Keratinocyte (primary cell): ENCODE measurements at regions not wholly inside any gene's neighbourhood (a gene's known extent, or its start where the extent isn't known, plus 50 kb on each side); places are given as distances from the start of the nearest gene placed in this dataset.

Experiments
- DNase-seq: peaks from one replicate; pipeline ENCODE4 v3.0.0-alpha.2; 2011; ENCODE audit warnings: low read depth, missing footprints, low spot score
- FAIRE-seq: peaks from 2 replicates; lab custom pipeline; 2011; peaks lifted over from hg19 to GRCh38; lab: Jason Lieb, UNC
- H2AFZ ChIP-seq: 2 replicates; pipeline ENCODE4 v1.6.0; 2012; ENCODE audit warnings: low read length, control low read depth, inconsistent platforms; ENCODE audit not compliant: control insufficient read depth
- H3K27ac ChIP-seq: 2 replicates; pipeline ENCODE4 v1.5.1; 2011; ENCODE audit warnings: low read length; ENCODE audit not compliant: control insufficient read depth, insufficient read depth
- H3K27me3 ChIP-seq: 3 replicates; pipeline ENCODE4 v1.6.0; 2011; ENCODE audit warnings: low read length; ENCODE audit not compliant: control insufficient read depth, insufficient read depth; ENCODE audit errors: extremely low read depth
- H3K36me3 ChIP-seq, 2 experiments: 2 replicates in 1 of 2; 3 replicates in 1 of 2; pipeline ENCODE4 v1.5.1; 2011; ENCODE audit warnings: low read length in 2 of 2, mild to moderate bottlenecking in 1 of 2; ENCODE audit not compliant: control insufficient read depth in 2 of 2, insufficient read depth in 2 of 2; ENCODE audit errors: extremely low read depth in 1 of 2
- H3K4me1 ChIP-seq: 3 replicates; pipeline ENCODE4 v1.5.1; 2011; ENCODE audit warnings: low read length; ENCODE audit not compliant: control insufficient read depth, insufficient read depth; ENCODE audit errors: extremely low read depth
- H3K4me2 ChIP-seq: 3 replicates; pipeline ENCODE4 v1.6.0; 2011; ENCODE audit warnings: low read depth, low read length; ENCODE audit not compliant: control insufficient read depth, insufficient read depth; ENCODE audit errors: extremely low read depth
- H3K4me3 ChIP-seq, 3 experiments: fragments of 200-600 bp in 1 of 3; sonication (generic) in 1 of 3; 2 replicates in 2 of 3; 3 replicates in 1 of 3; pipeline ENCODE4 v1.5.1; 2011 to 2016; ENCODE audit warnings: low read length in 3 of 3, mild to moderate bottlenecking in 3 of 3, control low read depth in 2 of 3, inconsistent platforms in 1 of 3, low read depth in 1 of 3, mixed read lengths in 1 of 3, mixed run types in 1 of 3, moderate library complexity in 1 of 3; ENCODE audit not compliant: control insufficient read depth in 2 of 3, insufficient read depth in 2 of 3; ENCODE audit errors: extremely low read depth in 1 of 3
- H3K79me2 ChIP-seq: 2 replicates; pipeline ENCODE4 v1.6.0; 2012; ENCODE audit warnings: low read length; ENCODE audit not compliant: control insufficient read depth, insufficient read depth
- H3K9ac ChIP-seq: 3 replicates; pipeline ENCODE4 v1.6.0; 2011; ENCODE audit warnings: low read length; ENCODE audit not compliant: control insufficient read depth, insufficient read depth; ENCODE audit errors: extremely low read depth
- H3K9me1 ChIP-seq: 3 replicates; pipeline ENCODE4 v1.6.0; 2011; ENCODE audit warnings: low read length; ENCODE audit not compliant: control insufficient read depth, insufficient read depth; ENCODE audit errors: extremely low read depth
- H3K9me3 ChIP-seq: 2 replicates; pipeline ENCODE4 v1.5.1; 2012; ENCODE audit warnings: low read depth, low read length; ENCODE audit not compliant: control insufficient read depth
- H4K20me1 ChIP-seq: 3 replicates; pipeline ENCODE4 v1.6.0; 2011; ENCODE audit warnings: low read length; ENCODE audit not compliant: control insufficient read depth, insufficient read depth; ENCODE audit errors: extremely low read depth
- CTCF ChIP-seq, 3 experiments: IDR thresholded peaks in 1 of 3; conservative IDR thresholded peaks in 1 of 3; optimal IDR thresholded peaks in 1 of 3; 2 replicates in 2 of 3; 3 replicates in 1 of 3; pipeline versions ENCODE3 to v1.5.1; 2011; ENCODE audit warnings: low read length in 3 of 3, mild to moderate bottlenecking in 3 of 3, moderate library complexity in 2 of 3, control low read depth in 1 of 3, inconsistent platforms in 1 of 3; ENCODE audit not compliant: insufficient read depth in 2 of 3; ENCODE audit errors: extremely low read depth in 1 of 3
- EZH2 ChIP-seq: IDR thresholded peaks from one replicate; pipeline ENCODE4 v1.6.1; 2012; ENCODE audit warnings: inconsistent platforms, mild to moderate bottlenecking, low read length, moderate library complexity
- dilution Hi-C: fragments of 300-500 bp; cut with MboI; formaldehyde crosslinking; loops from one replicate; pipeline ENCODE4 v1.7.0; 2020; ENCODE audit warnings: low sequenced_read_pairs; ENCODE audit not compliant: extremely low pct_ligation_motif_present

DNA sequence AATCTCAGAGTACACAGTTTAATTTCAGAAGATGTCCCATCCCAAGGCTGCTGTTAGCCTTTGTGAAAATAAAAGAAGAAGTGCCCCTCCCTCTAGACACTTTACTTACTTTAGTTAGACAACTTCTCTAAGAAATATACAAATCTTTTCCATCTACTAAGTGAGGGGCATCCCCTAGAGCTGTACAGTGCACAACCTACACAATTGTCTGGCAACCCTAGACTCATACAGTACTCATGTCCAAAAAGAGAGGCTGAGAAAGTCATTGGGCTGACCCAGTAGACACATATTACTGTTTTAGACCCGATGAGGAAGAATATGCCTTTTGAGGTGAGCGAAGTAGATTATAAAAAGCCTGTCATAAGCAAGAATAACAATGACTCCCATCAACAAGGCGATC lies 297.6 kb downstream of the IDS start:
- no peaks in the 10 kb centered on the region for H3K9me1 ChIP-seq
- no peaks in the 10 kb centered on the region for H4K20me1 ChIP-seq
- dilution Hi-C loops, result no loop called here
- H3K36me3 ChIP-seq, result no peaks in the 10 kb centered on the region
- no peaks in the 10 kb centered on the region for H3K27me3 ChIP-seq
- H3K79me2 ChIP-seq, result no peaks in the 10 kb centered on the region
- H3K4me2 ChIP-seq, result no peak overlapping the region
- H3K4me3 ChIP-seq, result no peak overlapping the region
- DNase-seq, result no peak
- no peaks in the 10 kb centered on the region for H3K9me3 ChIP-seq
- H3K9ac ChIP-seq, result no peak overlapping the region
- no peak overlapping the region for H3K27ac ChIP-seq
- TF ChIP-seq EZH2, result no peak
- H2AFZ ChIP-seq, result no peak overlapping the region
- FAIRE-seq, result no peak
- H3K4me1 ChIP-seq, result no peaks in the 10 kb centered on the region

- FAIRE-seq (no peak), DNase-seq (no peak)
- H2AFZ ChIP-seq, result no peak overlapping the region
- no peak overlapping the region for H3K27ac ChIP-seq
- no peaks in the 10 kb centered on the region for H3K9me3 ChIP-seq
- no peaks in the 10 kb centered on the region for H3K9me1 ChIP-seq
- no peaks in the 10 kb centered on the region for H4K20me1 ChIP-seq
- H3K9ac ChIP-seq, result no peak overlapping the region
- H3K27me3 ChIP-seq, result no peaks in the 10 kb centered on the region
- no peak overlapping the region for H3K4me3 ChIP-seq
- dilution Hi-C loops, result no loop called here
- no peaks in the 10 kb centered on the region for H3K79me2 ChIP-seq
- H3K4me2 ChIP-seq, result no peak overlapping the region
- H3K36me3 ChIP-seq, result no peaks in the 10 kb centered on the region
- H3K4me1 ChIP-seq, result no peaks in the 10 kb centered on the region
- TF ChIP-seq CTCF (optimal IDR thresholded peaks at IDR 0.05 in 1 of 3, IDR thresholded peaks at IDR 0.05 in 1 of 3, conservative IDR thresholded peaks at IDR 0.05 in 1 of 3; ENCODE audit: extremely low read depth in 1 of 3, insufficient read depth in 2 of 3, low read length in 3 of 3), result no peak
- TF ChIP-seq EZH2, result no peak
These were observed 299.2 kb downstream of the IDS start for GRCh38 chrX:149205937-149206336.

DNA sequence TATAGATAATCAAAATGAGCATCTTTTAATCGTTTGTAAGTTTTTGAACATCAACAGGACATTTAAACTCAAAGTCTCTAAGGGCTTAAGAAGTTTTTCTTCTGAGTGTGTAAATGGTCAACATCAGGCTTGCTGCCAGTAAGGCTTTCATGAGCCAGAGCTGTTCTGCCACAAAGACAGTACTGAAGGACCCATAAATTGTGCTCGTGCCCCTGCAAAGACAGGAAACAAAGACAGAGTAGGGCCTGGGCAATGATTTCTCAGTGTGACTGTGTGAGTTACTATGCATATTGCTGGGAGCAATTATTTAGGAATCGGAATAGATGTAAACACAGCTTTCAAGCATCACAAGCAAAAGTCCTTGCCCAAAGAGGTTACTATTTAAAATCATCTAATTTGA lies 300.0 kb downstream of the IDS start:
- Histone ChIP-seq H3K9ac (no peak overlapping the region), H4K20me1 (no peaks in the 10 kb centered on the region), H3K79me2 (no peaks in the 10 kb centered on the region), H3K27ac (no peak overlapping the region), H3K36me3 (no peaks in the 10 kb centered on the region), H3K4me3 (no peak overlapping the region), H2AFZ (no peak overlapping the region), H3K4me1 (no peaks in the 10 kb centered on the region), H3K4me2 (no peak overlapping the region), H3K9me3 (no peaks in the 10 kb centered on the region), H3K27me3 (no peaks in the 10 kb centered on the region), H3K9me1 (no peaks in the 10 kb centered on the region)
- dilution Hi-C loops, result no loop called here
- TF ChIP-seq CTCF (optimal IDR thresholded peaks at IDR 0.05 in 1 of 3, IDR thresholded peaks at IDR 0.05 in 1 of 3, conservative IDR thresholded peaks at IDR 0.05 in 1 of 3; ENCODE audit: extremely low read depth in 1 of 3, insufficient read depth in 2 of 3, low read length in 3 of 3) (no peak), EZH2 (no peak)
- FAIRE-seq, result no peak
- DNase-seq, result no peak
